ENCODE measurements at regions not wholly inside any gene's neighbourhood (a gene's known extent, or its start where the extent isn't known, plus 50 kb on each side); places are given as distances from the start of the nearest gene placed in this dataset.

- TF ChIP-seq CTCF (IDR thresholded peaks at IDR 0.05; ENCODE audit: low read length) (no peak), EZH2phosphoT487 (IDR thresholded peaks at IDR 0.05; ENCODE audit: low read length) (no peak), EZH2 (optimal IDR thresholded peaks at IDR 0.05; ENCODE audit: low read depth, low read length) (no peak)
Measured at GRCh38 chr5:51889703-51890102, 506.5 kb downstream of the ISL1 start.

Measured in MM.1S (cell line).